Upper lobe of right lung (tissue), 1 donor: ENCODE measurements at regions not wholly inside any gene's neighbourhood (a gene's known extent, or its start where the extent isn't known, plus 50 kb on each side); places are given as distances from the start of the nearest gene placed in this dataset.
"Not testable (repeated sequence)": the region's sequence is repeated elsewhere in the genome, so short reads cannot be mapped to it uniquely, and the experiment has no call there.

Experiments used
- ATAC-seq: fragments of 200-7000 bp; cut with Tn5 transposase; one replicate; pipeline ENCODE4 v1.9.1; 2020; ENCODE audit warnings: mild to moderate bottlenecking, moderate library complexity
- DNase-seq: peaks from one replicate; pipeline ENCODE4 v3.0.0-alpha.2; 2020
- H3K27ac ChIP-seq: fragments of 200-600 bp; one replicate; pipeline ENCODE4 v1.8.0; 2022
- H3K27me3 ChIP-seq: fragments of 200-600 bp; one replicate; pipeline ENCODE4 v1.8.0; 2022; ENCODE audit warnings: mild to moderate bottlenecking
- H3K36me3 ChIP-seq: fragments of 200-600 bp; one replicate; pipeline ENCODE4 v1.8.0; 2022
- H3K4me1 ChIP-seq: fragments of 200-600 bp; one replicate; pipeline ENCODE4 v1.8.0; 2022
- H3K4me3 ChIP-seq: fragments of 200-600 bp; one replicate; pipeline ENCODE4 v1.8.0; 2022; ENCODE audit warnings: mild to moderate bottlenecking
- H3K9me3 ChIP-seq: fragments of 200-600 bp; one replicate; pipeline ENCODE4 v1.8.0; 2022
- CTCF ChIP-seq: fragments of 200-600 bp; IDR thresholded peaks from one replicate; pipeline ENCODE4 v1.8.0; 2022; ENCODE audit warnings: antibody characterized with exemption
- intact Hi-C: fragments of 100-400 bp; cut with DNase I; formaldehyde crosslinking; loops from one replicate; pipeline ENCODE4 v1.11.0; 2022
- donor health status: DM: no; HTN: yes; CAD: no; lungs with severe emphysema.

- Histone ChIP-seq H3K27ac (no peak overlapping the region), H3K4me1 (no peaks in the 10 kb centered on the region), H3K36me3 (no peaks in the 10 kb centered on the region), H3K4me3 (no peak overlapping the region), H3K9me3 (no peaks in the 10 kb centered on the region), H3K27me3 (no peaks in the 10 kb centered on the region)
- no peak for TF ChIP-seq CTCF
- ATAC-seq, result no peak
- intact Hi-C loops, result no loop called here
- no peak for DNase-seq
Observed at GRCh38 chr1:189697113-189697512, 780.6 kb downstream of the BRINP3 start.

GRCh38 chr1:189701606-189702005 is 776.1 kb downstream of the BRINP3 start:
- DNase-seq (no peak), ATAC-seq (no peak)
- no peaks in the 10 kb centered on the region for H3K36me3 ChIP-seq
- H3K27ac ChIP-seq, result no peak overlapping the region
- no peaks in the 10 kb centered on the region for H3K27me3 ChIP-seq
- no peaks in the 10 kb centered on the region for H3K4me1 ChIP-seq
- no peaks in the 10 kb centered on the region for H3K9me3 ChIP-seq
- no peak overlapping the region for H3K4me3 ChIP-seq
- intact Hi-C loops, result no loop called here
- TF ChIP-seq CTCF, result no peak

GRCh38 chr1:189706594-189706993 is 771.1 kb downstream of the BRINP3 start:
- no peak for TF ChIP-seq CTCF
- H3K4me3 ChIP-seq, result no peak overlapping the region
- ATAC-seq, result no peak
- no peak for DNase-seq
- H3K36me3 ChIP-seq, result no peaks in the 10 kb centered on the region
- no peaks in the 10 kb centered on the region for H3K4me1 ChIP-seq
- H3K9me3 ChIP-seq, result no peaks in the 10 kb centered on the region
- intact Hi-C loops, result no loop called here
- no peaks in the 10 kb centered on the region for H3K27me3 ChIP-seq
- no peak overlapping the region for H3K27ac ChIP-seq

- H3K4me1 ChIP-seq, result no peaks in the 10 kb centered on the region
- peak; percentile 21 for ATAC-seq
- no peak for TF ChIP-seq CTCF
Observed at GRCh38 chr1:189708674-189709073, 769.0 kb downstream of the BRINP3 start.

GRCh38 chr1:189718147-189718795 is 759.4 kb downstream of the BRINP3 start:
- H3K4me1 ChIP-seq, ATAC-seq, H3K4me3 ChIP-seq, H3K36me3 ChIP-seq, H3K9me3 ChIP-seq, H3K27ac ChIP-seq, DNase-seq, H3K27me3 ChIP-seq, intact Hi-C loops: not testable (repeated sequence)

More at GRCh38 chr1:189708674-189709073, 769.0 kb downstream of the BRINP3 start:
- H3K27me3 ChIP-seq, result no peaks in the 10 kb centered on the region
- H3K4me3 ChIP-seq, result no peak overlapping the region
- H3K9me3 ChIP-seq, result no peaks in the 10 kb centered on the region
- intact Hi-C loops, result no loop called here
- no peak for DNase-seq
- H3K27ac ChIP-seq, result no peak overlapping the region
- no peaks in the 10 kb centered on the region for H3K36me3 ChIP-seq

GRCh38 chr1:189726806-189727205 is 750.9 kb downstream of the BRINP3 start:
- ATAC-seq (no peak), DNase-seq (no peak)
- no peaks in the 10 kb centered on the region for H3K36me3 ChIP-seq
- no peak overlapping the region for H3K27ac ChIP-seq
- H3K4me3 ChIP-seq, result no peak overlapping the region
- H3K4me1 ChIP-seq, result no peaks in the 10 kb centered on the region
- no peaks in the 10 kb centered on the region for H3K27me3 ChIP-seq
- no peaks in the 10 kb centered on the region for H3K9me3 ChIP-seq
- TF ChIP-seq CTCF, result no peak
- intact Hi-C loops, result no loop called here
